Mesendoderm (in vitro differentiated cells): ENCODE measurements at regions not wholly inside any gene's neighbourhood (a gene's known extent, or its start where the extent isn't known, plus 50 kb on each side); places are given as distances from the start of the nearest gene placed in this dataset.

Experiments used
- DNase-seq: peaks from one replicate; pipeline ENCODE4 v3.0.0; 2013
- H2AK5ac ChIP-seq: 2 replicates; pipeline ENCODE4 v1.6.1; 2013; ENCODE audit warnings: low read length, inconsistent platforms
- H2BK120ac ChIP-seq: 2 replicates; pipeline ENCODE4 v1.6.1; 2013; ENCODE audit warnings: low read depth, mild to moderate bottlenecking, low read length, moderate library complexity, mixed read lengths
- H2BK15ac ChIP-seq: replicated peaks from 2 replicates; pipeline ENCODE4 v1.6.1; 2013; ENCODE audit warnings: low read depth, mild to moderate bottlenecking, moderate library complexity
- H2BK5ac ChIP-seq: 2 replicates; pipeline ENCODE4 v1.6.1; 2013; ENCODE audit warnings: low read length, inconsistent platforms
- H3K18ac ChIP-seq: 2 replicates; pipeline ENCODE4 v1.6.1; 2013; ENCODE audit warnings: mild to moderate bottlenecking, low read length, mixed read lengths
- H3K23ac ChIP-seq: one replicate; pipeline ENCODE4 v1.6.1; 2013; ENCODE audit warnings: low read length
- H3K27ac ChIP-seq: 2 replicates; pipeline ENCODE4 v1.5.1; 2013; ENCODE audit warnings: low read depth, mild to moderate bottlenecking, inconsistent platforms, low read length, moderate library complexity
- H3K27me3 ChIP-seq: 2 replicates; pipeline ENCODE4 v1.6.1; 2013; ENCODE audit warnings: low read length, control low read depth, mild to moderate bottlenecking, inconsistent platforms; ENCODE audit not compliant: insufficient read depth, poor library complexity
- H3K36me3 ChIP-seq: 2 replicates; pipeline ENCODE4 v1.6.1; 2013; ENCODE audit warnings: low read length, inconsistent platforms; ENCODE audit not compliant: control insufficient read depth, insufficient read depth
- H3K4ac ChIP-seq: one replicate; pipeline ENCODE4 v1.6.1; 2013; ENCODE audit warnings: low read depth, mild to moderate bottlenecking, low read length, moderate library complexity
- H3K4me1 ChIP-seq: 2 replicates; pipeline ENCODE4 v1.6.1; 2013; ENCODE audit warnings: low read depth, low read length, inconsistent platforms; ENCODE audit not compliant: control insufficient read depth
- H3K4me2 ChIP-seq: 2 replicates; pipeline ENCODE4 v1.6.1; 2013; ENCODE audit warnings: low read length
- H3K4me3 ChIP-seq: 2 replicates; pipeline ENCODE4 v1.5.1; 2013; ENCODE audit warnings: mild to moderate bottlenecking, low read length
- H3K56ac ChIP-seq: one replicate; pipeline ENCODE4 v1.6.1; 2013; ENCODE audit warnings: low read length
- H3K79me1 ChIP-seq: 2 replicates; pipeline ENCODE4 v1.6.1; 2013; ENCODE audit warnings: low read length, inconsistent platforms
- H3K79me2 ChIP-seq: 2 replicates; pipeline ENCODE4 v1.6.1; 2013; ENCODE audit warnings: mild to moderate bottlenecking, low read length; ENCODE audit not compliant: control insufficient read depth, insufficient read depth
- H3K9ac ChIP-seq: 2 replicates; pipeline ENCODE4 v1.6.1; 2013; ENCODE audit warnings: low read length, inconsistent platforms
- H4K5ac ChIP-seq: one replicate; pipeline ENCODE4 v1.6.1; 2013; ENCODE audit warnings: low read length
- H4K8ac ChIP-seq: one replicate; pipeline ENCODE4 v1.6.1; 2013; ENCODE audit warnings: low read depth, mild to moderate bottlenecking, control low read depth, low read length, moderate library complexity
- WGBS: extraction: QIAGEN DNeasy Blood & Tissue Kit; methylation state at CpG from one replicate; pipeline ENCODE4 v1.1.7; 2013; ENCODE audit warnings: low lambda C conversion rate, missing lambda C conversion rate; ENCODE audit not compliant: insufficient coverage; ENCODE audit errors: extremely low coverage; 5-methylcytosine and 5-hydroxymethylcytosine counted together

DNA sequence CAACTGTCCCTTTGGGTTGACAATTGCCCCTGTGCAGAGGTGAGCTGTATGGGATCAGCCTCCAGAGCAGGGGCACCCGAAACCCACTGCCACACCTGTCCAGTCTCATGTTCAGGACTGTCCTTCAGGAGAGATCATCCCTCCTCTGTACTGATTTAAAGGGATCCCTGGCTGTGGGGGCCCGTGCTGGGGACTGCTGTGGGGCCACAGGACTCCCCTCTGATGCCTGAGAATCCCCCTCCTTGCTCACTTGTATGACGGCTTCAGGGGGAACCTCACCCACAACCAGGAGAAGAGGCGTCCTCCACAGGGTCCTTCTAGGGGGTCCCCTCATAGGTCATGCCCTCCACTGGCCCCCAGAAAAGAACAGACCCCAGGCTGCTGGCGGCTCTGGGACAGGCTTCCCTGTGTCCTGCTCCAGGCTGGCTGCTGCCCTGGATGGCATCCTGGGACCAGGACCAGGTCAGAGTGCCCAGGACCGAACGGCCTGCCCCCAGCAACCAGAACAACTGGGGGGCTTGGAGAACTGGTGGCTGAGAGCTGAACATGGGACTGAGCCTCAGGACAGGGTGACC, 77.5 kb upstream of the ACTRT2 start:
- no peak overlapping the region for H3K4me3 ChIP-seq
- H3K4ac ChIP-seq = no peak overlapping the region
- no peak for DNase-seq
- no peaks in the 10 kb centered on the region for H3K4me1 ChIP-seq
- H3K23ac ChIP-seq = no peak overlapping the region
- no peak overlapping the region for H4K8ac ChIP-seq
- H3K27me3 ChIP-seq = no peaks in the 10 kb centered on the region
- no peaks in the 10 kb centered on the region for H3K79me2 ChIP-seq
- H4K5ac ChIP-seq = no peak overlapping the region
- H2BK15ac ChIP-seq = no peak overlapping the region
- H2BK5ac ChIP-seq = no peak overlapping the region
- H2BK120ac ChIP-seq = no peak overlapping the region
- no peak overlapping the region for H3K56ac ChIP-seq
- no peak overlapping the region for H3K4me2 ChIP-seq
- H3K79me1 ChIP-seq = no peaks in the 10 kb centered on the region
- H3K18ac ChIP-seq = no peak overlapping the region
- no peak overlapping the region for H2AK5ac ChIP-seq
- no CpG with 5 or more reads among the region's 7 CpGs for WGBS
- H3K27ac ChIP-seq = no peak overlapping the region
- H3K36me3 ChIP-seq = no peaks in the 10 kb centered on the region
- no peak overlapping the region for H3K9ac ChIP-seq

DNA sequence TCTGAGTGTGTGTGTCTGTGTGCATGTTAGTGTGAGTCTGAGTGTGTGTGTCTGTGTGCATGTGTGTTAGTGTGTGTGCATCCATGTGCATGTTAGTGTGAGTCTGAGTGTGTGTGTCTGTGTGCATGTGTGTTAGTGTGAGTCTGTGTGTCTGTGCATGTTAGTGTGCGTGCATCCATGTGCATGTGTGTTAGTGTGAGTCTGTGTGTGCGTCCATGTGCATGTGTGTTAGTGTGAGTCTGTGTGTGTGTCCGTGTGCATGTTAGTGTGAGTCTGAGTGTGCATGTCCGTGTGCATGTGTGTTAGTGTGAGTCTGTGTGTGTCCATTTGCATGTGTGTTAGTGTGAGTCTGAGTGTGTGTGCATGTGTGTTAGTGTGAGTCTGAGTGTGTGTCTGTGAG, 76.6 kb upstream of the ACTRT2 start:
- Histone ChIP-seq H3K4ac (no peak overlapping the region), H3K4me2 (no peak overlapping the region), H3K23ac (no peak overlapping the region), H3K4me3 (peak overlapping the region; percentile 15), H3K27ac (no peak overlapping the region), H2AK5ac (no peak overlapping the region), H3K79me1 (no peaks in the 10 kb centered on the region), H3K27me3 (no peaks in the 10 kb centered on the region), H4K8ac (no peak overlapping the region), H3K18ac (no peak overlapping the region), H3K4me1 (no peaks in the 10 kb centered on the region), H2BK120ac (no peak overlapping the region), H3K9ac (no peak overlapping the region), H4K5ac (no peak overlapping the region), H2BK5ac (no peak overlapping the region), H2BK15ac (no peak overlapping the region), H3K36me3 (no peaks in the 10 kb centered on the region), H3K56ac (no peak overlapping the region), H3K79me2 (no peaks in the 10 kb centered on the region)
- no CpG with 5 or more reads among the region's 4 CpGs for WGBS
- DNase-seq = no peak

DNA sequence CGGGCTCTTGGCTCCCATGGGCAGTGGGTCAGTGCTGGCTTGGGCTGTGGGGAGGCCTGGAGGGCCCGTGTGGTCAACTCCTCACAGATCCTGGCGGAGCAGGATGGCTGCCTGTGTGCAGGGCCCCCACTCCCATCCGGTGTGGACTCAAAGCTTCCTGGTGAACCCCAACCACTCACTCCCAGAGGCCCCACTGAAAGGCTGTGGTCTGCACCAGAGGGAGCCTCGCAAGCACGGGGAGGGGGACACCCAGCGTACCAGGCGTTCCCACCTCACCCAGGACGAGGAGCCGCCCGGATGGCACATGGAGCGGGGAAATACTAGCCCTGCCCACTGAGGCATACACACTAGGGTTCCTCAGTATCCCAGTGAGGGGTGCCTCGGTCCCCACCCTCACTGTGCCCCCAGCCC, 75.4 kb upstream of the ACTRT2 start:
- Histone ChIP-seq H2BK5ac (no peak overlapping the region), H3K27ac (no peak overlapping the region), H3K23ac (no peak overlapping the region), H3K56ac (no peak overlapping the region), H3K27me3 (no peaks in the 10 kb centered on the region), H3K36me3 (no peaks in the 10 kb centered on the region), H2BK15ac (no peak overlapping the region), H3K79me2 (no peaks in the 10 kb centered on the region), H2BK120ac (no peak overlapping the region), H3K4ac (no peak overlapping the region), H4K8ac (no peak overlapping the region), H3K4me2 (no peak overlapping the region), H3K9ac (no peak overlapping the region), H3K79me1 (no peaks in the 10 kb centered on the region), H2AK5ac (no peak overlapping the region), H3K18ac (no peak overlapping the region), H4K5ac (no peak overlapping the region), H3K4me1 (no peaks in the 10 kb centered on the region), H3K4me3 (no peak overlapping the region)
- no CpG with 5 or more reads among the region's 13 CpGs for WGBS
- DNase-seq = no peak

DNA sequence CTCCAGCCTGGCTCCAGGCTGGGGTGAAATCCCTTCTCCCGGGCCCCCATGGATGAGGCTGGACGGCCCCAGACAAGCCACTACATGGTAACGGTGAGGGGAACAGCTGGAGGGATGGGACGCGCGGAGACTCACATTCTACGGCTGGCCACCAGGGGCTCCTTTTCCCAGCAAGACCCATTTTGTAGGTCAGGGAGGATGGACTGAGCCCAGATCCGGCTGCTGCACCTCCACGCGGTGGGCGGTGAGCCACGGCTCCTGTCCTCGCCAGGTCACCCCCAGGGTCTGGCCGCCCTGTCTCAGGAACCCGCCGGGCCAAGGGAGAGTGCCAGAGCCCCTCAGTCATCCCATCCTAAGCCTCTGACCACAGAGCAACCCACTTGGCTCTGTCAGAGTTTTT, 75.0 kb upstream of the ACTRT2 start:
- H4K5ac ChIP-seq = no peak overlapping the region
- no peak overlapping the region for H2BK5ac ChIP-seq
- no peaks in the 10 kb centered on the region for H3K36me3 ChIP-seq
- no peaks in the 10 kb centered on the region for H3K79me2 ChIP-seq
- no peaks in the 10 kb centered on the region for H3K79me1 ChIP-seq
- no peaks in the 10 kb centered on the region for H3K27me3 ChIP-seq
- H3K27ac ChIP-seq = no peak overlapping the region
- H3K4me1 ChIP-seq = no peaks in the 10 kb centered on the region
- peak; percentile 24 for DNase-seq
- H4K8ac ChIP-seq = no peak overlapping the region
- H3K4me3 ChIP-seq = no peak overlapping the region
- no peak overlapping the region for H3K18ac ChIP-seq
- H2AK5ac ChIP-seq = no peak overlapping the region
- no CpG with 5 or more reads among the region's 16 CpGs for WGBS
- H3K23ac ChIP-seq = no peak overlapping the region
- no peak overlapping the region for H3K4me2 ChIP-seq
- H3K56ac ChIP-seq = no peak overlapping the region
- H3K9ac ChIP-seq = no peak overlapping the region
- H3K4ac ChIP-seq = no peak overlapping the region
- H2BK15ac ChIP-seq = no peak overlapping the region
- H2BK120ac ChIP-seq = no peak overlapping the region

DNA sequence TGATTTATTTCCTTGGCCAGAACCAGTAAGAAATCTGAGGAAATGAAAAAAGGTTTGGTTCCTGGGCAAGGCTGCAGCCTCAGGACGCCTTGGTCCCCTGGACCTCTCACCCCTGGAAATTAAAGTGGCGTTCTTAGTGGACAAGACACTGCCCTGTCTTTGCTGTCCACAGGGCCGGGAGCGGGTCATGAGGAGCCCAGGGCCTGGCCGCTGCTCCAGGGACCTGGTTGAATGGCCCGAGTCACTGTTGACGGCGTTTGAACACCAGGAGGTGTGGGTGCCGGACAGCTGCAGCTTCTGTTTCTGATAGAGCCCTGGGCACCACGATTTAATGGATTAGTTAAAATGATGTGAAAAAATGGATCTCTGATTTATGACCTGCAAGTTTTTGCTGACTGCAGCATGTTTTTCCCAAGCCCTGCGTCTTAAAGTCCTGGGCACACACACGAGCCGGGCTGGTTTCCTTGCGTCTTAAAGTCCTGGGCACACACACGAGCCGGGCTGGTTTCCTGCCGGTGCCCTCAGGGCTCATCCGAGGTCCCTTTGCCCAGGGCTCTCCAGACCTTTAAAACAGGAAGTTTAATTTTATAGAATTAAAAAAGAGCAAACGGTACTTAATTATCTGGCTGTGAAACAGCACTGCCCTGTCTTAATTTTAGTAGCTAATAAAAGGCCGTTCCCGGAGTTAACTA, 74.1 kb upstream of the ACTRT2 start:
- Histone ChIP-seq H2BK5ac (no peak overlapping the region), H2BK15ac (no peak overlapping the region), H3K79me2 (no peaks in the 10 kb centered on the region), H3K23ac (no peak overlapping the region), H2BK120ac (no peak overlapping the region), H3K18ac (no peak overlapping the region), H4K5ac (no peak overlapping the region), H3K56ac (no peak overlapping the region), H3K27ac (no peak overlapping the region), H4K8ac (no peak overlapping the region), H3K27me3 (no peaks in the 10 kb centered on the region), H2AK5ac (no peak overlapping the region), H3K4me2 (no peak overlapping the region), H3K4me3 (no peak overlapping the region), H3K36me3 (no peaks in the 10 kb centered on the region), H3K9ac (no peak overlapping the region), H3K4me1 (no peaks in the 10 kb centered on the region), H3K4ac (no peak overlapping the region), H3K79me1 (no peaks in the 10 kb centered on the region)
- no CpG with 5 or more reads among the region's 21 CpGs for WGBS
- no peak for DNase-seq
